ENCODE measurements at regions not wholly inside any gene's neighbourhood (a gene's known extent, or its start where the extent isn't known, plus 50 kb on each side); places are given as distances from the start of the nearest gene placed in this dataset.

DNA sequence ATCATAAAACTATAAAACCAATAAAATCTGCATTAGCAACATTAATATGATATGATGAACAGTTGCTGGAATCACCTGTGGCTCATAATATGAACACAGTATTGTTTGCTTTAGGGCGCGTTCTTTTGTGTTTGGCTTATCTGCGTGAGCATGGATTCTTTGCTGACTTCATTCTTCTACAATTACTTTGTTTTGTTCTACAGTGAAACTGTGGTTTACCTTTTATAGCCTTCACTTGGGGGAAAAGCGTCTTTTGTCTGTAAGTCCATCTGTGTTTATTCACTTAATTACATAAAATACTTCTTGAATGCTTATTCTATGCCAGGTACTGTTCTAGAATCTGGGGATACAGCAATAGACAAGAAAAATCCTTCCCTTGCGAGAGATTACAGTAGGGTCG is 74.0 kb upstream of the SEC11C start:
- no peak for FAIRE-seq
- in situ Hi-C loops (cut with MboI), result loop anchor here (25.0 kb wide), 1 partner anchor 578 kb away; no protein-coding TSS in a partner anchor
- ATAC-seq, result no peak
- POLR2A ChIA-PET, result no interaction called here
- BruUV-seq (replicated peaks), result no TSS peak
- no peaks in the 10 kb centered on the region for H3K79me2 ChIP-seq (ENCODE audit: control insufficient read depth, insufficient read depth, low read length)
- no peak for DNase-seq (ENCODE audit: low read depth, low spot score)
- no peaks in the 10 kb centered on the region for H4K20me1 ChIP-seq (ENCODE audit: control insufficient read depth, insufficient read depth)
- RAD21 ChIA-PET (ENCODE audit: unreplicated experiment), result interaction anchor here (1.1 to 1.5 kb wide), 2 partner anchors 17 to 297 kb away, joined by 3 to 5 read pairs; no protein-coding TSS in a partner anchor
- H3K27me3 ChIP-seq (replicated peaks in 1 of 2; ENCODE audit: control insufficient read depth in 2 of 2, insufficient read depth in 2 of 2, low read length in 1 of 2), result no peaks in the 10 kb centered on the region; a peak in 3 of 4 replicates
- no peaks in the 10 kb centered on the region for H3K9me3 ChIP-seq (replicated peaks; ENCODE audit: control insufficient read depth, insufficient read depth, low read length)
- TF ChIP-seq NFYA (IDR thresholded peaks at IDR 0.05; ENCODE audit: borderline replicate concordance, low read depth, low read length) (no peak), SRF (IDR thresholded peaks at IDR 0.05; ENCODE audit: low read depth in 2 of 2, low read length in 2 of 2) (no peak), NBN (IDR thresholded peaks at IDR 0.05) (no peak), NR2C2 (IDR thresholded peaks at IDR 0.05; ENCODE audit: borderline replicate concordance, control insufficient read depth, insufficient read length, low read depth) (no peak), ZNF24 (IDR thresholded peaks at IDR 0.05) (no peak), KLF5 (IDR thresholded peaks at IDR 0.05; ENCODE audit: partially characterized antibody) (no peak), PAX8 (IDR thresholded peaks at IDR 0.05) (no peak), FOS (IDR thresholded peaks at IDR 0.05; ENCODE audit: borderline replicate concordance, extremely low read depth, insufficient read length) (no peak), JUND (IDR thresholded peaks at IDR 0.05; ENCODE audit: low read depth, low read length) (no peak), KAT2A (conservative IDR thresholded peaks at IDR 0.05; ENCODE audit: control insufficient read depth, low read depth, low read length) (no peak), ZNF622 (IDR thresholded peaks at IDR 0.05) (no peak), HDGF (IDR thresholded peaks at IDR 0.05) (no peak)
- TF ChIP-seq, protein P1, sequence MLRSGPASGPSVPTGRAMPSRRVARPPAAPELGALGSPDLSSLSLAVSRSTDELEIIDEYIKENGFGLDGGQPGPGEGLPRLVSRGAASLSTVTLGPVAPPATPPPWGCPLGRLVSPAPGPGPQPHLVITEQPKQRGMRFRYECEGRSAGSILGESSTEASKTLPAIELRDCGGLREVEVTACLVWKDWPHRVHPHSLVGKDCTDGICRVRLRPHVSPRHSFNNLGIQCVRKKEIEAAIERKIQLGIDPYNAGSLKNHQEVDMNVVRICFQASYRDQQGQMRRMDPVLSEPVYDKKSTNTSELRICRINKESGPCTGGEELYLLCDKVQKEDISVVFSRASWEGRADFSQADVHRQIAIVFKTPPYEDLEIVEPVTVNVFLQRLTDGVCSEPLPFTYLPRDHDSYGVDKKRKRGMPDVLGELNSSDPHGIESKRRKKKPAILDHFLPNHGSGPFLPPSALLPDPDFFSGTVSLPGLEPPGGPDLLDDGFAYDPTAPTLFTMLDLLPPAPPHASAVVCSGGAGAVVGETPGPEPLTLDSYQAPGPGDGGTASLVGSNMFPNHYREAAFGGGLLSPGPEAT (IDR thresholded peaks at IDR 0.05; ENCODE audit: low read depth), result no peak
- TF ChIP-seq, protein P2, sequence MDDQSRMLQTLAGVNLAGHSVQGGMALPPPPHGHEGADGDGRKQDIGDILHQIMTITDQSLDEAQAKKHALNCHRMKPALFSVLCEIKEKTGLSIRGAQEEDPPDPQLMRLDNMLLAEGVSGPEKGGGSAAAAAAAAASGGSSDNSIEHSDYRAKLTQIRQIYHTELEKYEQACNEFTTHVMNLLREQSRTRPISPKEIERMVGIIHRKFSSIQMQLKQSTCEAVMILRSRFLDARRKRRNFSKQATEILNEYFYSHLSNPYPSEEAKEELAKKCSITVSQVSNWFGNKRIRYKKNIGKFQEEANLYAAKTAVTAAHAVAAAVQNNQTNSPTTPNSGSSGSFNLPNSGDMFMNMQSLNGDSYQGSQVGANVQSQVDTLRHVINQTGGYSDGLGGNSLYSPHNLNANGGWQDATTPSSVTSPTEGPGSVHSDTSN (IDR thresholded peaks at IDR 0.05; ENCODE audit: insufficient replicate concordance, low read depth, low read length), result no peak
- H3K4me1 ChIP-seq (ENCODE audit: control insufficient read depth, insufficient read depth, low read length), result peaks cover 14% of the 10 kb centered on the region
- SMC1A ChIA-PET (ENCODE audit: uncharacterized antibody, unreplicated experiment), result interaction anchor here (1.0 to 1.2 kb wide), 4 partner anchors 274 to 545 kb away, joined by 3 to 4 read pairs (median 3); no protein-coding TSS in a partner anchor
- H3K4me3 ChIP-seq, result no peak overlapping the region
- no peak overlapping the region for H3K27ac ChIP-seq (ENCODE audit: control insufficient read depth, insufficient read depth)
- no peaks in the 10 kb centered on the region for H3K36me3 ChIP-seq (ENCODE audit: control insufficient read depth in 2 of 2, insufficient read depth in 2 of 2, low read length in 1 of 2)
- no peak overlapping the region for H2AFZ ChIP-seq (ENCODE audit: control insufficient read depth, low read depth, low read length)
- H3K9ac ChIP-seq (ENCODE audit: control insufficient read depth, insufficient read depth, low read length), result no peak overlapping the region
- intact Hi-C loops (cut with micrococcal nuclease; ENCODE audit: unreplicated experiment), result no loop called here
- no peak overlapping the region for H3K4me2 ChIP-seq (ENCODE audit: control insufficient read depth, insufficient read depth)
- CTCF ChIA-PET, result interaction anchor here (0.7 to 9.5 kb wide), 7 partner anchors 11 to 296 kb away, joined by 3 to 265 read pairs (median 5); no protein-coding TSS in a partner anchor
- whole genome bisulfite sequencing (ENCODE audit: insufficient coverage, insufficient replicate concordance, low lambda C conversion rate, missing lambda C conversion rate), result 72% methylated on average over 6 of the region's 6 CpGs
